ENCODE measurements at regions not wholly inside any gene's neighbourhood (a gene's known extent, or its start where the extent isn't known, plus 50 kb on each side); places are given as distances from the start of the nearest gene placed in this dataset.

DNA sequence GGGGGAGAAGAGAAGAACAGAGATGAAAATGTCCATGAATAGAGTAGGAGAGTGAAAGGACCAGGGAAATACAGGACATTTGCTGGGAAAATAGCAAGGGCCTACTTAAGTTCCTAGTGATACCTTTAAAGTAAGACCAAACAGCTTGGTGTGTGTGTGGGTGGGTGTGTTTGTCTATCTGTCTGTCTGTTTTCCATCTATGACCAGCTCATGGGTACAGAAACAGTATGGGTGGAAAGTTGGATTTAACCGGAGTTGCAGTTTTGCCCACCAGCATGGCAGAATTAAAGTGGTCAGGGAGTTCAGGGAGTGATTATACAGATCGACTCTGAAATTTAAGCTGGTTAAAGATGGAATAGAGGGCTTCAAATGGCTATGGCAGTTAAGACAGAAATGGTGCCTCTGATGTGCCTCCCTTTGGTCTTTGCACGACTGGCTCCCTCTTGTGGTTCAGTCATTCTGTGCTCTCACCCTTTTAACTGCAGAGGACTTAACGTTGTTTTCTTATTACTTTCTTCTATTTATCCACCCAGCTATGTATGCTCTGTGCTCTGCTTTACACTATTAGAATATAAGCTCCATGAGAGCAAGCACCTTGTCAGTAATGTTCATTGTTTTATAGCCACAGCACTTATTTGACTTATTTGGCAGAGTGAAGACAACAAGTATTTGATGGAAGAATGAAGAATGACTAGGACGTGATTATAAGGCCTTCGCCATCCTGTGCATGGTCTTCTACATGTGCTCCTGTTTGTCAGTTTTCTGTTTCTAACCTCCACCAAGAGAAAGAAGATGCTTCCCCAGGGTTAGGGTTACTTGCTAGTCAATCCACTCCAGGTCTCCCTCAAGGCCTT lies 72.7 kb upstream of the AK4 start:
- TF ChIP-seq POLR2A (IDR thresholded peaks at IDR 0.05; ENCODE audit: low read depth, low read length) (no peak), TAF1 (IDR thresholded peaks at IDR 0.05; ENCODE audit: borderline replicate concordance, low read depth, low read length) (no peak), POLR2AphosphoS5 (IDR thresholded peaks at IDR 0.05; ENCODE audit: low read depth, low read length) (no peak)
